Uterus (tissue), 3 donors: ENCODE measurements at regions not wholly inside any gene's neighbourhood (a gene's known extent, or its start where the extent isn't known, plus 50 kb on each side); places are given as distances from the start of the nearest gene placed in this dataset.
A peak's percentile ranks its signal among the peaks of the same experiment; 100 is the strongest.

ENCODE experiments used
- DNase-seq, 2 donors: peaks; one replicate each; pipeline ENCODE4 v3.0.0-alpha.2; 2019 to 2020
- H3K27ac ChIP-seq, 2 donors: fragments of 200-600 bp; sonication (generic); 1 replicate in 1 of 2; 2 replicates in 1 of 2; pipeline ENCODE4 v1.5.1; 2016 to 2018
- H3K27me3 ChIP-seq, 2 donors: fragments of 200-600 bp; sonication (generic); one replicate each; pipeline ENCODE4 v1.5.1; 2018 to 2019; ENCODE audit warnings: control low read depth in 1 of 2
- H3K36me3 ChIP-seq, 2 donors: fragments of 200-600 bp; sonication (generic); one replicate each; pipeline ENCODE4 v1.5.1; 2019; ENCODE audit warnings: control low read depth in 1 of 2
- H3K4me1 ChIP-seq, 2 donors: fragments of 200-600 bp; sonication (generic); one replicate each; pipeline ENCODE4 v1.5.1; 2018 to 2019; ENCODE audit warnings: control low read depth in 1 of 2
- H3K4me3 ChIP-seq, 2 donors: fragments of 200-600 bp; sonication (generic); 1 replicate in 1 of 2; 2 replicates in 1 of 2; pipeline ENCODE4 v1.5.1; 2018 to 2019; ENCODE audit warnings: mild to moderate bottlenecking in 1 of 2
- H3K9me3 ChIP-seq, 2 donors: fragments of 200-600 bp; sonication (generic); one replicate each; pipeline ENCODE4 v1.5.1; 2019; ENCODE audit warnings: control low read depth in 1 of 2
- POLR2A ChIP-seq, 2 donors: fragments of 450-650 bp; IDR thresholded peaks; one replicate each; pipeline ENCODE4 v1.6.1; 2016; ENCODE audit warnings: antibody characterized with exemption in 2 of 2, mild to moderate bottlenecking in 1 of 2, moderate library complexity in 1 of 2
- intact Hi-C: fragments of 100-400 bp; cut with DNase I; formaldehyde crosslinking; loops from one replicate; pipeline ENCODE4 v1.15.1; 2023; ENCODE audit warnings: low total_unique reads
- TF ChIP-seq, protein P1 (sequence below), 4 experiments: fragments of 200-600 bp in 2 of 4; fragments of 450-650 bp in 2 of 4; sonication (generic) in 2 of 4; IDR thresholded peaks; one replicate each; pipeline ENCODE4 v1.5.1; 2016 to 2019; ENCODE audit warnings: antibody characterized with exemption in 4 of 4, mild to moderate bottlenecking in 2 of 4, moderate library complexity in 1 of 4
- donor health status: DM: yes; HTN: yes; CAD: no.

DNA sequence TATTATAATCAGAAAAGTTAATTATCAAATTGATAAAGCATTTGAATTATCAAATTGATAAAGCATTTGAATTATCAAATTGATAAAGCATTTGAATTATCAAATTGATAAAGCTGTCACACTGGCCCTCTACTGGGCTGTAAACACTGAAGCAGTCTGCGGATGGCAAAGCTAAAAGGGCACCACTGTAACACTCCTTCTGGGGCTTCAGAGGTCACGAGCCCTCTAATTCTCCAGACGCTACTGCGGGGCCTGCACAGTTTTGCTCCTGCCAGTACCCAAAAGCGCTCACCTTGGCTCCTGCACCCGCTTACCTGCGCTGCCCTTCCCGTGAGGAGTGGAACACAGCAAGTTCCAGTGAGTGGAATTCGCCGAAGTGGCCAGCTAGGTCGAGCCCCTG, 409.0 kb upstream of the KCNMB2 start:
- no peak for DNase-seq
- TF ChIP-seq, protein P1, sequence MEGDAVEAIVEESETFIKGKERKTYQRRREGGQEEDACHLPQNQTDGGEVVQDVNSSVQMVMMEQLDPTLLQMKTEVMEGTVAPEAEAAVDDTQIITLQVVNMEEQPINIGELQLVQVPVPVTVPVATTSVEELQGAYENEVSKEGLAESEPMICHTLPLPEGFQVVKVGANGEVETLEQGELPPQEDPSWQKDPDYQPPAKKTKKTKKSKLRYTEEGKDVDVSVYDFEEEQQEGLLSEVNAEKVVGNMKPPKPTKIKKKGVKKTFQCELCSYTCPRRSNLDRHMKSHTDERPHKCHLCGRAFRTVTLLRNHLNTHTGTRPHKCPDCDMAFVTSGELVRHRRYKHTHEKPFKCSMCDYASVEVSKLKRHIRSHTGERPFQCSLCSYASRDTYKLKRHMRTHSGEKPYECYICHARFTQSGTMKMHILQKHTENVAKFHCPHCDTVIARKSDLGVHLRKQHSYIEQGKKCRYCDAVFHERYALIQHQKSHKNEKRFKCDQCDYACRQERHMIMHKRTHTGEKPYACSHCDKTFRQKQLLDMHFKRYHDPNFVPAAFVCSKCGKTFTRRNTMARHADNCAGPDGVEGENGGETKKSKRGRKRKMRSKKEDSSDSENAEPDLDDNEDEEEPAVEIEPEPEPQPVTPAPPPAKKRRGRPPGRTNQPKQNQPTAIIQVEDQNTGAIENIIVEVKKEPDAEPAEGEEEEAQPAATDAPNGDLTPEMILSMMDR (IDR thresholded peaks at IDR 0.05), result no peak
- TF ChIP-seq POLR2A (IDR thresholded peaks at IDR 0.05), result no peak

DNA sequence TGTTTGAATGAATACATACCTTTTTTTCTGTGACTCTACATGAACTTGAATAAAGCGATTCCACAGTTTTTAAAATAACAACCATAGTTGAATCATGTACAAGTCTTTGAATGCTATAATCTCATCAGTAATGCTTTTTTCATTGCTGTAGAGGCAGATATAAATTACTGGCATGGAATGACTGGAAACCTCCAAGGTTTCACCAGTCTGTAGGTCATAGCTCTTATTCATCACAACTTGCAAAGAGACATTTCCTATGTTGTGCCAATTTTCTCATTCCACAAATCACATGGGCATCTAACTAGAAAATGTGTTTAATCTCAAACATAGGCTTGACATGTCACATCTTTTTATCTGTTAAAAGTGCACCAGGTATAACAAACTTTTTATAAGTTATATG, 407.1 kb upstream of the KCNMB2 start:
- no peak overlapping the region for H3K27ac ChIP-seq
- H3K9me3 ChIP-seq, result no peaks in the 10 kb centered on the region
- no peak for TF ChIP-seq POLR2A (IDR thresholded peaks at IDR 0.05)
- H3K36me3 ChIP-seq, result no peaks in the 10 kb centered on the region
- intact Hi-C loops, result no loop called here
- no peaks in the 10 kb centered on the region for H3K4me1 ChIP-seq
- no peak for DNase-seq
- H3K27me3 ChIP-seq, result no peaks in the 10 kb centered on the region
- H3K4me3 ChIP-seq, result no peak overlapping the region

More for the DNA sequence above, 409.0 kb upstream of the KCNMB2 start:
- Histone ChIP-seq H3K4me3 (no peak overlapping the region), H3K27ac (no peak overlapping the region), H3K4me1 (no peaks in the 10 kb centered on the region), H3K36me3 (no peaks in the 10 kb centered on the region), H3K27me3 (no peaks in the 10 kb centered on the region), H3K9me3 (no peaks in the 10 kb centered on the region)
- intact Hi-C loops, result no loop called here

DNA sequence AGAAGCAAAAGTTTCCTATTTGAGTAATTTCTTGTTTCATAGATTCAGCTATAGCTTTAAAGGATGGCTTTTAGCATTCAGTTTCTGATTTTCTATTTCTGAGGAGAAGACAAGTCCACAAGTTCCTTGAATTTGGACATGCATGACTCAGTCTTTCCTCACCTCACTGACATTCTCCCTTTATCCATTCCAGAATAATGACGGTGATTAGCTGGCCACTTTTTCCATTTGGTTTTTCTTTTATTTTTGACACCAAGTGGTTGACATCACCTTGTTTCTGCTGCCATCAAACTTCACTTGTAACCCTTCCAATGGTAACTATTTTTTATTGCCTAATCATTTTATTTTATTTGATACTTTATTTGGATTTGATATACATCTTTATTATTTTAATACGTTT, 404.4 kb upstream of the KCNMB2 start:
- H3K4me1 ChIP-seq, result no peaks in the 10 kb centered on the region
- no peaks in the 10 kb centered on the region for H3K27me3 ChIP-seq
- intact Hi-C loops, result no loop called here
- H3K9me3 ChIP-seq, result no peaks in the 10 kb centered on the region
- TF ChIP-seq POLR2A (IDR thresholded peaks at IDR 0.05), result no peak
- TF ChIP-seq, protein P1 (IDR thresholded peaks at IDR 0.05), result no peak
- H3K27ac ChIP-seq, result no peak overlapping the region
- H3K4me3 ChIP-seq, result no peak overlapping the region
- DNase-seq, result no peak
- H3K36me3 ChIP-seq, result no peaks in the 10 kb centered on the region

DNA sequence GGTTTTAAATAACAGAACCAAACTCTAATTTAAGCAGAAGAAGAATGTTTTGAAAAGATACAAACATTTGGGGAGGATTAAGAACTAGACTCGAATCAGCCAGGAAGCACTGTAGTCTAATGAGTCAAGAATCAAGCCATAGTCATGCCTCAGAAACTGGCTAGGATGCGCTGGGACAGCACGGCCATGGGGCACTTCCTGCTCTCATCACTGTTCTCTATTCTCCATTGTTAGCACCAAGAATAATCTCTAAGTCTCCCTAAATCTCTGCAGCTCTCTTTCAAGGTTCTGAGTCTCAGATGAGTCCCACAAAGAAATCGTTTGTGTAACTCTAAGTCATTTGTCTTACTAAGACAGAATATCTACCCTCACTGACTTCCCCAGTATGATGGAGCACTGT, 399.0 kb upstream of the KCNMB2 start:
- no peaks in the 10 kb centered on the region for H3K36me3 ChIP-seq
- H3K4me3 ChIP-seq, result no peak overlapping the region
- H3K27ac ChIP-seq, result peak overlapping the region; percentile 2 to 8
- H3K27me3 ChIP-seq, result no peaks in the 10 kb centered on the region
- no peaks in the 10 kb centered on the region for H3K9me3 ChIP-seq
- no peak for DNase-seq
- no peak for TF ChIP-seq POLR2A (IDR thresholded peaks at IDR 0.05)
- TF ChIP-seq, protein P1 (IDR thresholded peaks at IDR 0.05), result no peak
- intact Hi-C loops, result no loop called here
- no peaks in the 10 kb centered on the region for H3K4me1 ChIP-seq

DNA sequence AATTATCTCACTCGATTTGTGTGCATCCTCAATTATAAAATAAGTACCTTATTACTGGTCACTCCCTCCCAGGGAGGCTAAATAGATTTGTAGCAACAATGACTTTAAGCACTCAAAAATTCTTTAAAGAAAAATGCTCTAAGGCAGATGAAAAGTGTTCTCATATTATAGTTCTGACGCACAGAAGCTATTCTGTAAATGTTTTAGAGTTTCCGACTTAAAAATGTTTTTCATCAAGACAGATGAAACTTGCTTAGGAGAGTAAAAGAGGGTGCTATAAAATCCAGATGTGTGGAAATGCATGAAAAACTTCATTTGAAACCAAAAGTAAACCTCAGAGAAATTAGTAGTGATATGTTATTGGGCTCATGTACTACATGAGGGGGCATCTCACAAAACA, 398.4 kb upstream of the KCNMB2 start:
- Histone ChIP-seq H3K27me3 (no peaks in the 10 kb centered on the region), H3K4me3 (no peak overlapping the region), H3K4me1 (no peaks in the 10 kb centered on the region), H3K27ac (peak overlapping the region in 1 of 2 donors; percentile 2), H3K36me3 (no peaks in the 10 kb centered on the region), H3K9me3 (no peaks in the 10 kb centered on the region)
- DNase-seq, result no peak
- TF ChIP-seq POLR2A (IDR thresholded peaks at IDR 0.05), result no peak
- TF ChIP-seq, protein P1 (IDR thresholded peaks at IDR 0.05), result no peak
- intact Hi-C loops, result no loop called here

DNA sequence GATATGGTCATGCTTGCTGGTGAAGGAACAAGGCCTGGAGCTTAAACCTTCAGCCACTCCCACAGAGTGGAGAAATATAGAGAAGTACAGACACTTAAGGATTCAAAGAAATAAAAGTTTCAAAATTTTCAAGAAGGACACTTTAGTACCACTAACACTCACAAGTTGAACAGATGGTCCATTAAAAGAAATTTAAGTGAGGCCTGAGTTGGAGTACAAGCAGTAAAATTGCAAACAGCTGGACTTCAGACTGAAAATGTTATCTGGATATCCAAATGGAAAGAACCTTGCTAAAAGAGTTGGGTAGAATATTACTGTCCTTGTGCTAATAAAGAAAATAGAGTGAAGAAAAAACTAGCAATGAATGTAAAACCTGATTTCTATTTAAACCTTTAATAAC, 397.1 kb upstream of the KCNMB2 start:
- Histone ChIP-seq H3K9me3 (no peaks in the 10 kb centered on the region), H3K27ac (no peak overlapping the region), H3K36me3 (no peaks in the 10 kb centered on the region), H3K27me3 (no peaks in the 10 kb centered on the region), H3K4me1 (no peaks in the 10 kb centered on the region), H3K4me3 (no peak overlapping the region)
- DNase-seq, result no peak
- intact Hi-C loops, result no loop called here
- TF ChIP-seq POLR2A (IDR thresholded peaks at IDR 0.05), result no peak
- TF ChIP-seq, protein P1 (IDR thresholded peaks at IDR 0.05), result no peak
